Left ventricle myocardium inferior (tissue), 1 donor: ENCODE measurements at regions not wholly inside any gene's neighbourhood (a gene's known extent, or its start where the extent isn't known, plus 50 kb on each side); places are given as distances from the start of the nearest gene placed in this dataset.

Experiments used
- DNase-seq: peaks from one replicate; pipeline ENCODE4 v3.0.0-alpha.2; 2020
- H3K27ac ChIP-seq: fragments of 200-600 bp; replicated peaks from 2 replicates; pipeline ENCODE4 v1.8.0; 2021
- H3K27me3 ChIP-seq: fragments of 200-600 bp; 2 replicates; pipeline ENCODE4 v1.8.0; 2021; ENCODE audit warnings: low read depth
- H3K36me3 ChIP-seq: fragments of 200-600 bp; 2 replicates; pipeline ENCODE4 v1.8.0; 2021
- H3K4me1 ChIP-seq: fragments of 200-600 bp; 2 replicates; pipeline ENCODE4 v1.8.0; 2021
- H3K4me3 ChIP-seq: fragments of 200-600 bp; 2 replicates; pipeline ENCODE4 v1.8.0; 2021; ENCODE audit warnings: mild to moderate bottlenecking, moderate library complexity
- H3K9me3 ChIP-seq: fragments of 200-600 bp; replicated peaks from 2 replicates; pipeline ENCODE4 v1.8.0; 2021
- CTCF ChIP-seq: fragments of 200-600 bp; IDR thresholded peaks from 2 replicates; pipeline ENCODE4 v1.8.0; 2021; ENCODE audit warnings: antibody characterized with exemption, mild to moderate bottlenecking, borderline replicate concordance
- intact Hi-C: fragments of 100-400 bp; cut with micrococcal nuclease; formaldehyde crosslinking; loops from one replicate; pipeline ENCODE4 v1.11.0; 2022
- donor health status: DM: no; HTN: yes; CAD: no; lungs with severe emphysema.

DNA sequence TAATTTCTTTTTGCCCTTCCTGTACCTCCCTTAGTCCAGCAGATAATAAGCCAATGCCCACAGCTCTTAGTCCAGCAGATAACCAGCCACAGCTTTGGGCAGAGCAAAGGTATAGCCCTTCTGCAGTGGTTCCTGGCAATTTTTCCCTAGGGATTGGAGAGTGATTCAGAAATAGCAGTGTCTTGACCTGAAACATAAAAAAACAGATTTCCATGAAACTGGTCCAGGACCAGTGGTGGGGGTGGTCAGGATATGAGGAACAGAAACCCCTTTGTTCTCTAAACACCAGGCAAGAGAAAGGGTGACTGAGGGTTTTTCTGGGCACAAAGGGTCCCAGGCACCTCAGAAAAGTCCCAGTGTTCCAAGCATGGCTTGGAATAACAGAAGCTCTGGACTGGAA is 103.4 kb downstream of the ARRDC4 start:
- Histone ChIP-seq H3K36me3 (no peaks in the 10 kb centered on the region), H3K27me3 (peaks cover 31% of the 10 kb centered on the region), H3K4me1 (no peaks in the 10 kb centered on the region), H3K27ac (no peak overlapping the region), H3K4me3 (no peak overlapping the region), H3K9me3 (peaks cover 12% of the 10 kb centered on the region)
- TF ChIP-seq CTCF: no peak
- intact Hi-C loops: no loop called here
- DNase-seq: no peak

DNA sequence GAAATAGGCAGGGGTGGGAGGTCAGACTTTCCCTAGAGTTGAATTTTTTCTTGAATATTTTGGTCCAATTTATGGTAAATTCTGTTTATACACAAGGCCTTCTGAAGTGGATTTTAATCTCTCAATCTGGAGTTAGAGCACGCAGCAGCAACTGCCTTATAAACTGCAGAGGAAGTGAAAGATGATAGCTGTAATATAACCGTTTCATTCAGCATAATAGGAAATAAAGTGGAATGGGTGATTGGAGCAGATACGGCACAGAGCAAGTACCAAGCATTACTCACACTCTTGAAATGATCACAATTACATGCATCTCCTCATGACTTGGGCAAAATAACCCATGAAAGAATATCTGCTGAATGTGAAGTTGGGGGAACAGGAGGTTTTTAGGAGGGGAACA is 106.8 kb downstream of the ARRDC4 start:
- Histone ChIP-seq H3K36me3 (no peaks in the 10 kb centered on the region), H3K4me1 (no peaks in the 10 kb centered on the region), H3K27me3 (peaks cover 31% of the 10 kb centered on the region), H3K9me3 (peaks cover 12% of the 10 kb centered on the region), H3K4me3 (no peak overlapping the region), H3K27ac (no peak overlapping the region)
- DNase-seq: no peak
- intact Hi-C loops: no loop called here
- TF ChIP-seq CTCF: no peak

DNA sequence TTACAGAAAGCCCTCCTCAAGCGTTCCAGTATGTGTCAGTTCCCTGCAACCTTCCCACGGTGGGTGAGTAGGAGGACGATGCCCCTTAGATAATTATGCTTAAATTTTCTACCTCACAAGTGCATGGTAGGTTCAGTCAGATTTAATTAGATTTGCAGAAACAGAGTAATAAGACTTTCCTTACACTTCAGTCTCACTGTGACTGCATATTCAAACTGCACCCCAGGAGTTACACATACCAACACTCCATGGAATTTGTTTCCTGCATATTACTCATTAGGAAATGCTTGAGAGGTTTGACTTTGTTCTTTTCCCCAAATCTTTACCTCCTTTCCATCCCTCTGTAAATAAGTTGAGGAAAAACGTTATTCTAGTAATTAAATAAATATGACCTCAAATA is 108.8 kb downstream of the ARRDC4 start:
- Histone ChIP-seq H3K27me3 (peaks cover 22% of the 10 kb centered on the region), H3K9me3 (peaks cover 12% of the 10 kb centered on the region), H3K36me3 (no peaks in the 10 kb centered on the region), H3K4me3 (no peak overlapping the region), H3K27ac (no peak overlapping the region), H3K4me1 (no peaks in the 10 kb centered on the region)
- no peak for TF ChIP-seq CTCF
- intact Hi-C loops: no loop called here
- no peak for DNase-seq

- Histone ChIP-seq H3K27me3 (peaks cover 13% of the 10 kb centered on the region), H3K4me1 (no peaks in the 10 kb centered on the region), H3K27ac (no peak overlapping the region), H3K9me3 (peaks cover 12% of the 10 kb centered on the region), H3K4me3 (no peak overlapping the region), H3K36me3 (no peaks in the 10 kb centered on the region)
- no peak for TF ChIP-seq CTCF
- DNase-seq: no peak
- intact Hi-C loops: no loop called here
Measured at GRCh38 chr15:98070137-98070536, 109.6 kb downstream of the ARRDC4 start.

DNA sequence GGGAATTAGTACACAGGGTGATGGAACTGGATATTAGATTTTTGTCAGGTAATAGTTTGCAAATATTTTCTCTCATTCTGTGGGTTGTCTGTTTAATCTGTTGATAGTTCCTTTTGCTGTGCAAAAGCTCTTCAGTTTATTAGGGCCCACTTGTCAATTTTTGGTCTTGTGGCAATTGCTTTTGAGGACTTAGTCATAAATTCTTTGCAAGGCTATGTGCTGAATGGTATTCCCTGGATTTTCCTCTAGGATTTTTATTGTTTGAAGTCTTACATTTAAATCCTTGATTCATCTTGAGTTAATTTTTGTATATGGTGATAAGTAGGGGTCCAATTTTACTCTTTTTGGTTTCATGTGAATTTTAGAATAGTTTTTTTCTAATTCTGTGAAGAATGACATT is 111.3 kb downstream of the ARRDC4 start:
- Histone ChIP-seq H3K27ac (no peak overlapping the region), H3K36me3 (no peaks in the 10 kb centered on the region), H3K27me3 (no peaks in the 10 kb centered on the region), H3K9me3 (peaks cover 12% of the 10 kb centered on the region), H3K4me1 (peaks cover 9% of the 10 kb centered on the region), H3K4me3 (no peak overlapping the region)
- intact Hi-C loops: no loop called here
- TF ChIP-seq CTCF: no peak
- DNase-seq: no peak

DNA sequence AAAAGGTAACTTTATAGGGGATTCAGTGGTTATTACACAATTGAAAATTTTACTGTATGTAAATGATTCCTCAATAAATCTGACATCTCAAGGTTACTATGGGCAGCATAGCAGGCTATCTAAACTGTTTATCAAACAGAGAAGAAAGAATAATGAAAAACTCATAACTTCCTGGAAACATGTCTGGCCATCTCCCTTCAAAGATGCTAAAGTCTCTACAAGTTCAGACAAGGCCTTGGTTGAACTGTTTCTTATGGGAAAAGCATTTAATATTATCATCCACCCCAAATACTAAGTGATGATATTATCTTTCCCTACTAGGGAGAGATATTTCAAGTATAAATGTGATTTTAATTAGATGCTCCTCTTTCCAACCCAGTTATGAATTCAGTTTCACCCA is 114.9 kb downstream of the ARRDC4 start:
- H3K4me3 ChIP-seq: no peak overlapping the region
- intact Hi-C loops: no loop called here
- no peak for TF ChIP-seq CTCF
- H3K36me3 ChIP-seq: no peaks in the 10 kb centered on the region
- H3K9me3 ChIP-seq: peaks cover 3% of the 10 kb centered on the region
- peaks cover 14% of the 10 kb centered on the region for H3K4me1 ChIP-seq
- no peak overlapping the region for H3K27ac ChIP-seq
- DNase-seq: no peak
- no peaks in the 10 kb centered on the region for H3K27me3 ChIP-seq
